Fibroblast of peridontal ligament (primary cell): ENCODE measurements at regions not wholly inside any gene's neighbourhood (a gene's known extent, or its start where the extent isn't known, plus 50 kb on each side); places are given as distances from the start of the nearest gene placed in this dataset.
"Not testable (repeated sequence)": the region's sequence is repeated elsewhere in the genome, so short reads cannot be mapped to it uniquely, and the experiment has no call there.

Experiments used
- DNase-seq: peaks from one replicate; pipeline ENCODE4 v3.0.0-alpha.2; 2010; ENCODE audit errors: extremely low read depth

DNA sequence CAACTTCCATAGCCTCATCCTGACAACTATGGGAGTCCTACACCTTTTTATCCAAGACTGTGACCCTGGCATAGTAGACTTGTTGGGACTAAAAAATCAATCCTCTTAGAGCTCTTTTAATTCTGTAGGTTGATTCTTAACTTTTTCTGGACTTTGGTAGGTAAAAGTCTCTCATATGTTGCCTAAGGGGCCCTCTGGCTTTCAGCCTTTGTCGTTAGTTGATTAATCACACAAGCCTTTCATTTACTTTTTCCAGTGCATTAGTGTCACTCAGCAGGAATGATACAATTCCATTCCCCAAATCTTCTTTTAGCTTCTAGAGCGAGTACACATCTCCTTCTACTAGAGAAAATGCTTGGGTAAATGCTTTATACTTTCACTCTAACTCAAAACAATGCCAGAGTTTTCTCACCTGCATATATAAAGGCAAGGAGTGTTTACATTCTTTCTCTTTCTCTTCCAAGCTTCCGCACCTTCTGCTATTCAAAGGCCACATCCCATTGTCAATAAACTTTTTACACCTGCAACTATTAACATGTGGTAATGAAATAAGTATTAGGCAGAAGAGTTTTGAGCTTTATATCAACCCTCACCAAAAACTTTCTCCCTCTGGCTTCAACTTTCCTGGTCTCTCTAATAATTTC, 516.6 kb downstream of the FAM181B start:
- no peak for DNase-seq

DNA sequence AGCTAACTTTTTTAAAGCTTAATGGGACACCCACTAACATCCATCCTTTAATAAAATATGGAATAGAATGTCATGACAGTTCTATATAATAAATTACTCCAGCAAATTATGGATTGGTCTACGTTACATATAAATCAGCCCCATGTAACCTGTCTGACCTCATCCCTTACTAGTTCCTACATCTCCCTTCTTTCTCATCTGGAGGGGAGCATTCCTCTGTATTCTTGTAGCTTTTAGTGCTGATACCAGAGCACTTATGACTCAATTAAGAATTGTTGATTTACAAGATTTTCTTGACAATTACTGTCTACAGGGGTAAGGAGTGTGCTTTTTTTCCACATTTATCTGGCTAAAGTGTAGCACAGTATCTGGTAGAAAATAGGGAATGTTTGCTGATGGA, 523.7 kb downstream of the FAM181B start:
- DNase-seq: no peak

DNA sequence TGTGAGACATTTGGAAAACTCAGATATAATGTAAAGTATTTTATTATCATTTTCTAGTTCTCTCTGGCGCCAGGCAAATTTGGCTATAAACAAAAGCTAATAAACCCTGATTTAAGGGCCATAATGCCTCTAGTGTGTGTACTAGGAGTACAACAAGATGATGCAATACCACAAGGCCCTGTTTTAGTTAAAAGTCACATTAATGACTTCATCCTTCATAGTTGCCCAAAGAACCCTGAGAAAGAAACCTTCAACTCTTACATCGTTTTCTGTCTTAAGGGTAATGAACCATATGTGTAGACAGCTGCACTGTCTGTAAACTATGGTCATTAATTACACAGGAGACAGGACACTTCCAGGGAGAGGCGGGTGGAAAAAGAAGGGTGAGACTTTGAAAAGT, 538.4 kb downstream of the FAM181B start:
- no peak for DNase-seq

DNA sequence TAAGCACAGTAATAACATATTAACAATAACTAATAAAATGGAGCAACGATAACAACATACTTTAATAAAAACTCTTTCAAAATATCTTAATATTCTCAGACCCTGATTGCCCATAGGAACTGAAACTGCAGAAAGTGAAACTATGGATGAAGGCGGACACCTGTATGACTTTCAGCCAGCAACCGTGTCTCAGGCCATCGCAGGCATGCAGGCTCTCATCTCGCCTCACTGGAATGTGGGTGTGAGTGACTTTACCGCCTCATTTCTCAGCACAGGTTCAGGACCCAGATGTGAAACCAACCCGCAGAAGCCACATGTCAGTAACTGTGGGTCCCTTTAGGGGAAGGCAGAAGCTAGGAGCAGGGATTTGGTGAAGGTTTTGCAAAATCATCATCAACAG, 539.1 kb downstream of the FAM181B start:
- DNase-seq: no peak

DNA sequence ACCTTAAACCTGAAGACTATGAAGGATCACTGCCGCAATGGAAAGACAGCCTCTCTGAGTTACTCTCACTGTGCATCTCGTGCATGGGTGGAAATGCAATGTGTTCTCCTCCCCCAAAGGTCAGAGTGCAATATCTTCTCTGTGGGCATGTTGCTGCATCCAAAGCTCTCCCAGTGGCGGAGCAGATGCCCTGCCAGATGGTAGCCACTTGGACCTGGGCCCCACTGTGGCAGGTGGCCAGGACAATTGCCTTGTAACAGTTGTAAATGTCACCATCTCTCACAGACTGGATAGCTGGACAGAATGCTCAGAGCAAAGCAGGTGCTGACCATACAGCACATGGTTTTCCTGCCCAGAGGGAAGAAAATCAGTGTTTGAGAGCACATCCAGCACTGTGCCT, 542.0 kb downstream of the FAM181B start:
- DNase-seq: no peak

DNA sequence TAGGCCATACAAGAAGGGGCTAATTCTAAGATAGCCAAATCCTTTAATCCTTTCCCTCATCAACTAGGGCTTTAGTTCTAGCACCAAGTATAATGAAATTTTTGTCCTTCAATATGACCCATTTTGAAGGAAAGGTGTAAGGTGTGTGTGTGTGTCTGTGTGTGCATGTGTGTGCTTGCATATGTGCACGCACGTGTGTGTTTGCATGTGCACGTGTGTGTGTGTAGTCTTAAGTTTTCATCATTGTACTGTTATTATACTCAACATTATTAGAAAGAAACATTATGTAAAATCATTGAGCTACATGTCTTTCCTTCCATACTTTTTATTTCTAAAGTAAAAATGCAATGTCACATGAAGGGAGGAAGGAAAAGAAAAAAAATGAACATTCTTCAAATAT, 547.7 kb downstream of the FAM181B start:
- no peak for DNase-seq

DNA sequence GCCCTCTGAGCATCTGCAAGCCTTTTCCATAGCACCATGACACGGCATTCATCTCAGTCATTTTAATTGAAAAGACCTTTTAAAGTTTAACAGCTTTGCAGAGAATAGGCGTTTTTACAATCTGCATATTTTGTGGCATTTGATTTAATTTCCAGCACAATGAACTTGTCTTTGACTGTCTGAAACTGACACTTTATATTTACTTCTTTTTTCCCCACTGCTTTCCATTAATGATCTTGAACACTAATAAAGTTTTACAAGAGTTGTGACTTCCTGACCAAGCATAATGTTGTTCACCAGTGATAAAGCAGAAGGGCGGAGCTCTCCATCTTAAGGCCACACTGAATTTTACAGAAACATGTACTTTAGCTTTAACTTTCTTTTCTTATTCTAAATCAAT, 548.7 kb downstream of the FAM181B start:
- no peak for DNase-seq

DNA sequence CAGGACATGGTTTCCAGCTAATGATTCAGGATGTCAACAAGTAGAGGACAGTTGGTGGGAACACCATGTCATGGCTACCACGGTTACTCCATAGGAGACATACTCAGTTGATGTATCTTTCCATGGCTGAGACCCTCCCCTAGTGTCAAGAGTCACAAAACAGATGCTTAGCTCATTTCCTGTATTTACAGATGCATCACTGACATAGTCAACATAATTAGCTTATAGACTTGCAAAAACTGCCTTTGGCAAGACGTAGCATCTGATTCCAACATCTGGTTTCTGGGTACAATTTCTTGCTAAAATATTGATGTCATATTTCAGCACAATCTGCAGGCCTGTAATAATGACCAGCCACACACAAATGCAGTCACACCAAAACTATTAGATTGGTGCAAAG, 550.3 kb downstream of the FAM181B start:
- DNase-seq: no peak

DNA sequence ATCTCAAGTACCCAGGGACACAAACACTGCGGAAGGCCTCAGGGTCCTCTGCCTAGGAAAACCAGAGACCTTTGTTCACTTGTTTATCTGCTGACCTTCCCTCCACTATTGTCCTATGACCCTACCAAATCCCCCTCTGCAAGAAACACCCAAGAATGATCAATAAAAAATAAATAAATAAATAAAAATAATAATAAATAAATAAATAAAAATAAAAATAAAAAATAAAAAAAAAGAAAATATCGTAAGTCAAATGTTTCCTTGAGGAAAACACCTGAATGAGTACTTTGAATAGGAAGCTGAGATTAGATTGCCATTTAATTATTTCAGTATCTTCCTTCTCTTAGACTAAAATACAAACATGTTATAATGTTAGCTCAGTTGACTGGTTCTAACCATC, 551.0 kb downstream of the FAM181B start:
- not testable (repeated sequence) for DNase-seq

DNA sequence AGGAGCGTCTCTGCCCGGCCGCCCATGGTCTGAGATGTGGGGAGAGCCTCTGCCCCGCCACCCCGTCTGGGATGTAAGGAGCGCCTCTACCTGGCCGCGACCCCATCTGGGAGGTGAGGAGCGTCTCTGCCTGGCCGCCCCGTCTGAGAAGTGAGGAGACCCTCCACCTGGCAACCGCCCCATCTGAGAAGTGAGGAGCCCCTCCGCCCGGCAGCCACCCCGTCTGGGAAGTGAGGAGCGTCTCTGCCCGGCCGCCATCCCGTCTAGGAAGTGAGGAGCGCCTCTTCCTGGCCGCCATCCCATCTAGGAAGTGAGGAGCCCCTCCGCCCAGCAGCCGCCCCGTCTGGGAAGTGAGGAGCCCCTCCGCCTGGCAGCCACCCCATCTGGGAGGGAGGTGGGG, 551.9 kb downstream of the FAM181B start:
- DNase-seq: not testable (repeated sequence)

DNA sequence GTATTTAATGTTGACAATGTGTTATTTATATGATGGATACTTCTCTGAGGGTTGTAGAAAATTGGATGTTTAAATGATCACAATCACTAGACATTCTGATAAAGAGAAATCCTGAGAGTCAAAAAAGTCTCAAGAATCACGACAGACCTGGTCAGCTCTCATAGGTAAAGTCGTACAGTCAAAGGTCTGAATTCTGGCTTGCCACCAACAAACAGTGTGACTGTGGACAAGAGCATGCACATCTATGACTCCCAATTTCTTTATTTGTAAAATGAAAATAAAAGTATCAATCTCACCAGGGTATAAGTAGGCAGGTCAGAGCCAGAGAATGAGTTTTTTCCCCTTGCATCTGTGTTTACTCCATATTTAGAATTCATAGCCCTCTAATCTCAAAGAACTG, 556.7 kb downstream of the FAM181B start:
- DNase-seq: no peak

DNA sequence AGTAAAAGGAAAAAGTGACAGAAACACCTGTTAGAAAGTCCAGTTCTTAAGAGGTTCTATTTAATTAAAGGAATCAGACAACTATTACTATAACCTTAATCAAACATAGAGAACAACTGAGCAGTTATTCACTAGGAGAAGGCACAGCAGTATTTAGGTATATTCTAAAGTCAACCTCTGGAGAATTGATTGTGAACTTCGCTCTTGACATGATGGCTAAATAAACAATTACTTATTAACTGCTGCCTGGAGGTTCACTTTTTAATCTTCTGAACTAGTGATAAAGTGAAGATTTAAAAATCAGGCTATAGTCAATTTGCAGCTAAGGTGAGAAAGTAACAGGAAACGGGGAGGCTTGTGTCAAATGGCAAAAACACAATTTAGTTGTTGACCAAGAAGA, 557.3 kb downstream of the FAM181B start:
- no peak for DNase-seq

DNA sequence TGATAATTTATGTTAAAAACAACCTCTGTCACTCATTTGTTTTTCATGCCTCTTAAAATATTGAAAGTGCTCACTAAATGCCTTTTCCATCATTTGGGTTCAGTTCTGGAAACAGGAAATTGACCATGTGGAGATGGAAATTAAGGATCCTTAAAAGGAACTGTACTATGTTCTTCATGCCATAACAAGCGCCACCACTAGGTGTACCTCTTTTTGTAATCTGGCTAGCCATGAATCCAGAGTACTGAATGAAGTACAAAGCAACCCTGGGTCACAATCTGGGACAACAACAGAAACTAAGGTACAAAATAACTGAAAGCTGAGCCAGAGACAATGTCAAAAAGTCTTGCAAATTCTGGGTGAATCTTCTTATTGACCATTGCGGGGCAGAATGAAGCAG, 559.1 kb downstream of the FAM181B start:
- DNase-seq: no peak

DNA sequence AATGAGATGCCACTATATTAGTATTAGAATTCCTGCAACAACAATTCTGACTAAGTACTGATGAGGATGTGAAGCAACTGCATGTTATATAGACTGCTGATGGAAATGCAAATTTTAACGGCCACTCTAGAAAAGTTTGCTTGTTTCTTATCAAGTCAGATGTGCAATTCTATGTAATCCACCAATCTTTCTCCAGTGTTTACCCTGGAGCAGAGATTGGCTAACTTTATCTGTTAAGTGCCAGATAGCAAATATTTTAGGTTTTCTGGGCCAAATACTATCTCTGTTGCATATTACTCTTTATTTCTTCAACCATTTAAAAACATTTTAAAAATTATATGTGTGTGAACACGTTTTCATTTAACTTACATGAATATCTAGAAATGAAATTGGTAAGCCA, 586.9 kb downstream of the FAM181B start:
- DNase-seq: no peak

DNA sequence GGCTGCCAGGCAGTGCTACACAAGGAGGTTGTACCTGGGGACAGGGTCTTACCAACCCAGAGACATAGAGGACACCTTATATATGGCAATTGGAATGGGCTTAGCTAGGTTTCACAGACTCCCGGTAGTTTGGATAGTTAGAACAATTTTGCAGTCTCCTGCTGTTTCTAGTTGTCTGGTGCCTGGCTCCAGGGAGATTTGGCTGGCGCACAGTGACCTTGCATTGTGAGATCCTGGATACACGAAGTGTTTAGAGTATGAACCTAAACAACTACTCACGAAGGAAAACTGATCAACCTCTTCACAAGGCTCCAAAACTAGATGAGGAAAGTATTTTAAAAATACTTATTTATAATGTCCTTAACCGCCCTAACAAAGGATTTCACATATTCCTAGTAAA, 614.7 kb downstream of the FAM181B start:
- DNase-seq: no peak

DNA sequence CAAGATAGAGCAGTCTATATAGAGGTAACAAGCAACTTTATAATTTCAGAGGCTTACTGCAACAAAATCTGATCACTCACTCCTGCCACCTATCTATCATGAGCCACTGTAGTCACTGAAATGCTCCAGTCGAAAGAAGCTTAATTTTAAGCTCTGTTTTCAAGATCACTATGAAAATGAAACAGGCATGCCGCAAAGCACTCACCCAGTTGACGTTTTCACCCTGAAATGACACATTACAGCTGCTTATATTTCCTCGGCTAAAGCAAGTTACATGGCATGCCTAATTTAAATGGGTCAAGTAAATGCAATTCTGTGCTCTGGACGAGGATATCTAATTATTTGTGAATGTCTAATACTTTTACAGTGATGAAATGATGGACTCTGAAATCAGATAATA, 616.3 kb downstream of the FAM181B start:
- DNase-seq: no peak

DNA sequence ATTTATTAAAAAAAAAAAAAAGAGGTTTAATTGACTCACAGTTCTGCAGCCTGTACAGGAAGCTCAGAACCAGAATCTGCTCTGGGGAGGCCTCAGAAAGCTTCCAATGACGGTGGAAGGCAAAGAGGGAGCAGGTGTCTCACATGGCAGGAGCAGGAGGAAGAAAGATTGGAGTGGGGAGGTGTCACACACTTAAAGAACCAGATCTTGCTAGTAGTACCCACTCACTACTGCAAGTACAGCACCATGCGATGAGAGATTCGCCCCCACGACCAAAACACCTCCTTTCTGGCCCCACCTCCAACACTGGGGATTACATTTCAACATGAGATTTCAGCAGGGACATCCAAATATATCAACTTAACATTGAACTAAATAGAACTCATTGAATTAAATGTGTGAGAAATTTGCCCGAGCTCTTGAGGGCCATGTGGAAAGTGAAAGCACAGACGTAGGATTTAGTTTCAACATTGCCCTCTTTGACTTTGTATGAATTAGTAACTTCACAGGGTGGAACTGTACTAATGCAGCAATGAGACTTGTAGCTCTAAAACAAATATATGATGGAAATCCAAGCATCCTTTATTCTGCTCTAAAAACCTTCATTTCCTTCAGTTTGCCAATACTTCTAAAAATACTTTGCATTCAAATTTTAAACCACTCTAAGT, 628.2 kb downstream of the FAM181B start:
- DNase-seq: no peak

DNA sequence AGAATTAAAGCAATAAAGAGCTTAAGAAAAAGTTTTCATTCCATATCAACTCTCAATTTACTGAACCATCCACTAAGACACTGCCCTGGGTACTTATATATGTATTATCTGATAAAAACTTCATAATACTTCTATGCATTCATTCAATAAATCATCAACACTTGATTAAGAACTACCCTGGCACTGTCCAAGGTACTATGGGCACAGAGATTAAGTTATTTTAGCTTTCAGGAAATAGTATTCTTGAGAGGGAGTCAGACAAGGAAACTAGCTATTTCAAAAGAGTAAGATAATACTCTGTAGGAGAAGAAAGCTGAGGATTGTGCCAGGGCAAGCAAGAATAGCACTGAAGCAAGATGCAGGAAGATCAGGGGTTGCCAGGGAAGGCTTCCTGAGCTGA, 640.8 kb downstream of the FAM181B start:
- no peak for DNase-seq

DNA sequence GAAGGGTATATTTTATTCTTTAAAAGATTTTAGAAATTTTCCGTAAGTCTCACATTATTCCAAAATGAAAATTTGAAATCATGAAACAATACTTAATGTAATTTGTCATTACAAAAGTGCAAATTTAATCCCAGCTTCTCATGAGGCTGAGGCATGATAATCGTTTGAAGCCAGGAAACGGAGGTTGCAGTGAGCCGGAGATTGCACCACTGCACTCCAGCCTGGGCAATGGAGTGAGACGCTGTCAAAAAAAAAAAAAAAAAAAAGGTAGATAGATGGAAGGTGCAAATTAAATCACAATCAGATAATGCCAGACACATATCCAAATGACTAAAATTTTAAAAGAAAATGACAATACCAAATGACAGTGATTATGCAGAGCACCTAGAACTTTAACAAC, 644.2 kb downstream of the FAM181B start:
- no peak for DNase-seq

DNA sequence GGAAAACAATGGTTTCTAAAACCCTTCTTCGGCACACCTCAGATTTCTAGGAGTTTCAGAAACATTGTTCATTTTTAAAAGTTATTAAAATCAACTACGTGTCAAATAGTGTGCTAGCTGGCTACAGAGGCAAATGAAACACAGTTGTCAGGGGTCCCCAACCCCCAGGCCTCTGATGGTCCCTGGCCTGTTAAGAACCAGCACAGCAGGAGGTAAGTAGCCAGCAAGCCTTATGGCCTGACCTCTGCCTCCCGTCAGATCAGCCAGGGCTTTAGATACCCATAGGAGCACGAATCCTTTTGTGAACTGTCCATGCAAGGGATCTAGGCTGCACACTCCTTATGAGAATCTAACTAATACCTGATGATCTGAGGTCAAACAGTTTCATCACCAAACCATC, 648.2 kb downstream of the FAM181B start:
- DNase-seq: no peak

DNA sequence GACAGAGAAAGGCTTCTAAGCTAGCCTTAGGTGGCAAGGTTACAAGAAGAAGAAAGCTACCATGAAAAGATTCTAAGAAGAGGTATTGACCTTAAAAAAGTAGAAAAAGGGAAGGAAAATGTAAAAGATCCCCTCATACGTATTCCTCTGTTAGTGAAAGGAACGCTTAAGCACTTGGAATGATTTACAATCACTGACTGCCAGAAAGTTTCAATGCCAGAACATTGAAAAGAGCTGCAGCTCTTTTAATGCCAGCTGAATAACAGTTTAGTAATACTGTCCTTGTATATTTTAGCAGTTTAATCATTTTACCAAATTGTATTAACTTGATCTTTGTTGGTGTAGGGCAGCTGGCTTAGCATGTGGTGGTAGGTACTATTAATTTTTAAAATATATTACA, 650.7 kb downstream of the FAM181B start:
- no peak for DNase-seq

DNA sequence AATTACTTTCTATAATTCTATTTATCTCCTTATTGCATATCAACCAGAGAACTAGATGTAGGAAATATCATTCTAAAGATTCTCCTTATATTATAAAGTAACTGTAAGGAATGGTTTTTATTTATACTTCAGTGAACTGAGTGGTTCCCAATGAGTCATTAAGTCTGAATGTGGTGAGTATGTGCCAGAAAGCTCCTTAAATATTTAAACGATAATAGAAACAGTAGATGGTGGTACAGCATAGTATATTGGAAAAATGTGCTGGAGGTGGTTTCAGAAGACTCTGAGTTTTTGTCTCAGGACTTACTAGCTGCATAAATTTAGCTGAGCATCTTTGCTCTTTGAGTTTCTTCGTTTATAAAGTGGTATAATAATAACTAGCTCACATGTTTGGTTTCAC, 653.5 kb downstream of the FAM181B start:
- DNase-seq: peak; percentile 75

DNA sequence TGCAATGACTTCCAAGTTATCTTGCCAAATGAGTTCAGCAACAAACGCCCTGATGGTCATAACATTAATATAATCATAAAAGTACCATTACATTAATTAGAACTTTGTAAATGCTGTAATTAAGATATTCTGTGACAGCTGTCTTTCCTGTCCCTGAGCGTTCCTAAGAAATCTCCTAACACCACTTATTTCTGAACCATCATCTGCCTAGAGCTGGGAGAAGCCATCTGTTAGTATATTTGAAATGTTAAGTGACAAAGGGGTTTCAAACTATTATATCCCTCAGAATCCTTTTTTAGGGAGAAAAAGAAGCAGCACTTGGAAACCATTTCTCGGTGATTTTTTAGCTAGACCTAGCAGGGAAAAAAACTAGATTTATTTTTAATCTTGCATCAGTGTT, 657.5 kb downstream of the FAM181B start:
- DNase-seq: no peak

DNA sequence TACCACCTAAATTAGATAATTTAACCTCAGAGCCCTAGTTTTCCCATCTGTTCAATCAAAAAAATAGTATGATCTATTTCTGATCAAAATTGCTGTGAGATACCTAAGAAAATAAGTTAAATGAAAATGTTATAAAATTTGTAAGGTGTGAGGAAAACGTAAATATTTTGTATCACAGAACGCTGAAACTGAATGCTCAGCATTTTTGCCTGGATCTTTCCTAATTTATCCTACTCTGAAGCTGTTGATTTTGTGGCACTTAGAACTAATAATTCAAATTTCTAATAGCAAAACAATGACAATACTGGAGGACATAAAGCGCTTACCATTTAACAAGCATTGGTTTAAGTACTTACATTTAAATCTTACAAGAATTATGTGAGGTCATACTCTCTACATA, 674.2 kb downstream of the FAM181B start:
- no peak for DNase-seq
